ENCODE measurements at regions not wholly inside any gene's neighbourhood (a gene's known extent, or its start where the extent isn't known, plus 50 kb on each side); places are given as distances from the start of the nearest gene placed in this dataset.

DNA sequence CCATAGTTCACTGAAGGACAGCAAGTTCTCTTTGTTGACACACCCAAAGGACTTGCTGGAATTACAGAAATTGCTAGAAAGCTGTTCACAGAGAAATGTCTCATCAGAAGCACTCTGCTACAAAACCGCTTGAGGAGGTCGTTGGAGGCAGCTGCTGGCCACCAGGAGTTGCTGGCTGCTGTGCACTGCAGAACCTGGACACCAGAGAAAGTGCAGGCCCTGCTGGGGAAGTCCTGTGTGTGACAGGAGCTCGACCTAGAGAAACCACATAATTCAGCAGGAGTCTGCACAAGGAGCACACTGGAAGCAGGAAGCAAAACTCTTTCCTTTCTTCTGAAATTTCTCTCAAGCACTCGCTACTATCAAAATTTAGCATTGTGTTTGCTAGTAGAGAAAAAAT, 461.5 kb upstream of the GHITM start:
- DNase-seq, result peak in 1 of 5 experiments; percentile 38

GRCh38 chr10:83678850-83679249, 460.5 kb upstream of the GHITM start:
- peak in 1 of 5 experiments; percentile 9 for DNase-seq

- DNase-seq, result peak in 2 of 5 experiments; percentile 3 to 95
These were observed 458.8 kb upstream of the GHITM start for GRCh38 chr10:83680470-83680891.

GRCh38 chr10:83682414-83682813, 456.9 kb upstream of the GHITM start:
- peak in 1 of 5 experiments; percentile 9 for DNase-seq

DNA sequence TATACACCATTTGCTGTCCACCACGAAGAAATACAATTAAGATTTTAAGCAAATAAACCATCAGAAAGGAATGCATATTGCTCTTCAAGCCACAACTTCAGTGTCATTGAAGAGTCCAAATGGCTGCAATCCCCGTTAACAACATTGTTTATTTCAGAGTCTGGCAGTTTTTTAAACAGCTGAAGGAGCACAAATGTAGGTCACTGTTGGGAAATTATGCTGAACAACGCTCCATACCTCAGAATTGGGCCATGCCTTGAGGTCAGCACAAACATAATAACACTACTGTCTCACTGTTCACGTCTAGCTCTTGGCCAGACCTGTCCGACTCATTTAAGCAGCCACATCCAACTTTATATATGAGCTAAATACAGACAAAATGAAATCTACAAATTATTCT, 453.9 kb upstream of the GHITM start:
- DNase-seq, result no peak

GRCh38 chr10:83691791-83692596, 447.3 kb upstream of the GHITM start:
- no peak for DNase-seq

- DNase-seq, result no peak
These were observed 440.4 kb upstream of the GHITM start for GRCh38 chr10:83698899-83699298.

GRCh38 chr10:83701799-83702198, 437.5 kb upstream of the GHITM start:
- DNase-seq, result no peak

GRCh38 chr10:83702731-83703130, 436.6 kb upstream of the GHITM start:
- DNase-seq, result no peak

GRCh38 chr10:83706120-83706519, 433.2 kb upstream of the GHITM start:
- DNase-seq, result no peak

DNA sequence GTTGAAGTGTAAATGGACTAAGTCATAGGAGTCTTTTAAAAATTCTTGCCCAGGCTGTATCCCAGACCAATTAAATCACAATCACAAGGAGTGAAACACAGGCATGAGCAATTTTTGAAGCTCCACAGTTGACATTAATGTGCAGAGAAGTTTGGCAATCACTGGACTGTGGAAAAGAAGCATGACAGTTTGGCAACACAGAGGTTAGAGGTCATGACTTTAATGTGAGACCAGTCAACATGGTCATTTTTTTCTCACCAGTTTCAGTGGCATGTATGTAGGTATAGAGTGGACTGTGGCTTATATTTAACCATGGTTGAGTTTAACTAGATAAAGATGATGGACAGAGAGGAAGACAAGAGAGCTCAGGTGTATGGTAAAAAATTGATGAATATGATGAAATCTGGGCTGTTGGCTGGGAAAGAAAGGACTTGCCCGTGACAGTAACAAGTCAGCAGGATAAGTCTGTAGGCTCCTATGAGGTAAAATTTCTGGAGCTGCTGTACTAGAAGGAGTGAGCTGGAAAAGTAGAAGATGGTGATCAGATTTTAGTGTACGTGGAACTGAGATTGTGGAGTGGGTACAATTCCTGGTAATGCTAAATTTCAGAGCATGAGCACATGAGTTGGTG, 432.2 kb upstream of the GHITM start:
- DNase-seq, result no peak

- DNase-seq, result no peak
These were observed 425.9 kb upstream of the GHITM start for GRCh38 chr10:83713423-83713822.

GRCh38 chr10:83723080-83723479, 416.2 kb upstream of the GHITM start:
- DNase-seq, result no peak

GRCh38 chr10:83724471-83725241, 414.7 kb upstream of the GHITM start:
- no peak for DNase-seq

DNA sequence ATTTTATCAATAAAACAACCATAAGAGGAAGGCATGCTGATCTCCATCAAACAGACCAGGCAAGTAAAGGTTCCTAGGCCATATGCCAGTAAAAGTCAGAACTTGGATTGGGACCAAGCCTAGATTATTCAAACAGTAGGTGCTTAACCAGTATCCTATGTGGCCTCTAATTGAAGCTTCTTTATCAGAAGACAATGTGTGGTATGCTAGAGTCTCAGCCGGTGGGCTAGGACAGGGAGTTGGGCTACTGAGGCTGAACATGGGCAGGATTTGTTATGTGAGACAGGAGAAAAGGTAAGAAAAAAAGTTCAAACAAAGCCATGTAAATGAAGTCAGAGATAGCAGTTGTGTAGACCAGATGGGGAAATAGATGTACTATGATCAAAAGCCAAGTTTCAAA, 413.7 kb upstream of the GHITM start:
- no peak for DNase-seq

GRCh38 chr10:83734278-83734677, 405.0 kb upstream of the GHITM start:
- DNase-seq, result no peak

GRCh38 chr10:83736008-83736407, 403.3 kb upstream of the GHITM start:
- no peak for DNase-seq

DNA sequence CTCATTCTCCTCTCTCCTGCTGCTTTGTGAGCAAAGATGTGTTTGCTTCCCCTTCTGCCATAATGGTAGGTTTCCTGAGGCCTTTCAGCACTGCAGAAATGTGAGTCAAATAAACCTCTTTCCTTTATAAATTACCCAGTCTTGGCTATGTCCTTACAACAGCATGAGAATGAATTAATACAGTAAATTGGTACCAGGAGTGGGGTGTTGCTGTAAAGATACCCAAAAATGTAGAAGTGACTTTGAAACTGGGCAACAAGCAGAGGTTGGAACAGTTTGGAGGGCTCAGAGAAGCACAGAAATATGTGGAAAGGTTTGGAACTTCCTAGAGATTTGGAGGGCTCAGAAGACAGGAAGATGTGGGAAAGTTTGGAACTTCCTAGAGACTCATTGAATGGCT, 388.7 kb upstream of the GHITM start:
- no peak for DNase-seq

DNA sequence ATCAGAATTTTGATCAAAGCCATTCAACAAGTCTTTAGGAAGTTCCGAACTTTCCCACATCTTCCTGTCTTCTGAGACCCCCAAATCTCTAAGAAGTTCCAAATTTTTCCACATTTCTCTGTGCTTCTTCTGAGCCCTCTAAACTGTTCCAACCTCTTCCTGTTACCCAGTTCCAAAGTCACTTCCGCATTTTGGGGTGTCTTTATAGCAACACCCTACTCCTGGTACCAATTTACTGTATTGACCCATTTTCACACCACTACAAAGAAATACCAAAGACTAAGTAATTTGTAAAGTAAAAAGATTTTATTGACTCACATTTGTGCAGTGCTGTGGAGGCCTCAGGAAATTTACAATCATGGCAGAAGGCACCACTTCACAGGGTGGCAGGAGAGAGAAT, 385.8 kb upstream of the GHITM start:
- no peak for DNase-seq

- no peak for DNase-seq
These were observed 384.5 kb upstream of the GHITM start for GRCh38 chr10:83754857-83755256.

DNA sequence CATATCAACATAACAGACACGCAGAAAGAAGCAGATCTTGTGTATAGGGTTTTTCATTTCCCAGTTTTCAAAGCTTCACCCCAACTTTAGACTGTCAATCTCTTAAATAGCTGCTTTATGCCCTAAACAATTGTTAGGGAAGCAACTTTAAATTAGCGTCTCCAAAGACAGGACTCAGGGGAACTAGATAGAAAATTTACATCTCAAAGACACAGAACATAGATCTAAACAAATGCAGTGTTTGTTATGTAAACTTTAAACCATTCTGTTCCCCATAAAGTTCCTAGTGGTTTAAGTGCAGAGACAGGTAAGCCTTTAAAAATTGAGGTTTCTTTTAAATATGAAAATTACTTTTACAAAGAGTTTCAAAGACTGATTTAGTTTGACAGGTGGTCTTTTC, 379.2 kb upstream of the GHITM start:
- DNase-seq, result no peak

DNA sequence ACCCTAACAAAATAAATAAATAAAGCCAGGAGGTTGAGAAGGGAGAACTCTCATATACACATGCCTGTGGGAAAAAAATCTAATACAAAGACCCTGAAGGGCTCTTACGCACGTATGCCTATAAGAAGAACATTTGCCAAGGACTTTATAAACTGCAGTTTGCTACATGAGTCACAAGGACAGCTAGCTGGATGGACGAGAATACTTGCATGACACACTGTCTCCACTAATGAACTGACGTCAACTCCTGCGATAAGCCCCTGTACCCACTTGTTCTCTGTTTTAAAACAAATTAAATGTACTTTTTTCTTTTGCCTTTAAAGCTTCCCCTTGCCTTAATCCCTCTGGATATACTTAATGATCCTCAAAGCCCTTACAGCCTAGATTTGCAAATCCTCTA, 374.6 kb upstream of the GHITM start:
- DNase-seq, result no peak

DNA sequence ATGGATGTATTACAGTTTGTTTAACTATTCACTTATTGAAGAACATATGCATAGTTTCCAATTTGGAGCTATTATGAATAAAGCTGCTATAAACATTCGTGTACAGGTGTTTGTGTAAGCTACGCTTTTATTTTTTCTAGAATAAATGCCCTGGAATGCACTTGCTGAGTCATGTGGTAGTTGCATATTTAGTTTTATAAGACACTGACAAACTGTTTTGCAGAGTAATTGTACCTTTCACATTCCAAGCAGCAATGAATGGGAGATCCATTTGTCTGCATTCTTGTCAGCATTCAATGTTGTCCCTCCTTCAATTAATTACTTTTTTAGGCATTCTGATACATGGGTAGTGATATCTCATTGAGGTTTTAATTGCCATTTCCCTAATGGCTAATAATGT, 373.6 kb upstream of the GHITM start:
- DNase-seq, result no peak

Data from T-helper 2 cell (primary cell).